WTC11 (cell line): ENCODE measurements at regions not wholly inside any gene's neighbourhood (a gene's known extent, or its start where the extent isn't known, plus 50 kb on each side); places are given as distances from the start of the nearest gene placed in this dataset.

Experiments
- CTCF ChIP-seq: fragments of 200-600 bp; IDR thresholded peaks from 2 replicates; pipeline ENCODE4 v1.8.0; 2022; ENCODE audit warnings: antibody characterized with exemption
- IRF1 ChIP-seq: sonication (generic); formaldehyde crosslinking; IDR thresholded peaks from 2 replicates; pipeline ENCODE4 v1.8.0; 2023; ENCODE audit warnings: missing genetic modification reagents
- MAX ChIP-seq: sonication (generic); formaldehyde crosslinking; IDR thresholded peaks from 2 replicates; pipeline ENCODE4 v1.8.0; 2022; ENCODE audit warnings: mild to moderate bottlenecking, missing genetic modification reagents
- NFE2L1 ChIP-seq: sonication (generic); formaldehyde crosslinking; IDR thresholded peaks from 2 replicates; pipeline ENCODE4 v1.8.1; 2023; ENCODE audit warnings: missing genetic modification reagents
- NR2C2 ChIP-seq: sonication (generic); formaldehyde crosslinking; IDR thresholded peaks from 2 replicates; pipeline ENCODE4 v1.8.0; 2022; ENCODE audit warnings: mild to moderate bottlenecking, missing genetic modification reagents
- PREB ChIP-seq: sonication (generic); formaldehyde crosslinking; IDR thresholded peaks from 2 replicates; pipeline ENCODE4 v1.8.1; 2022; ENCODE audit warnings: mild to moderate bottlenecking, missing genetic modification reagents, moderate library complexity, borderline replicate concordance
- RELA ChIP-seq: sonication (generic); formaldehyde crosslinking; IDR thresholded peaks from 2 replicates; pipeline ENCODE4 v1.8.1; 2022; ENCODE audit warnings: missing genetic modification reagents, mild to moderate bottlenecking, borderline replicate concordance
- SMAD3 ChIP-seq: sonication (generic); formaldehyde crosslinking; IDR thresholded peaks from 2 replicates; pipeline ENCODE4 v1.8.0; 2022; ENCODE audit warnings: missing genetic modification reagents, mild to moderate bottlenecking, borderline replicate concordance
- TEAD4 ChIP-seq: sonication (generic); formaldehyde crosslinking; IDR thresholded peaks from 2 replicates; pipeline ENCODE4 v1.8.0; 2022; ENCODE audit warnings: mild to moderate bottlenecking, missing genetic modification reagents
- USF1 ChIP-seq: sonication (generic); formaldehyde crosslinking; IDR thresholded peaks from 2 replicates; pipeline ENCODE4 v1.8.0; 2022; ENCODE audit warnings: mild to moderate bottlenecking, missing genetic modification reagents
- ZNF512 ChIP-seq: sonication (generic); formaldehyde crosslinking; IDR thresholded peaks from 2 replicates; pipeline ENCODE4 v1.8.1; 2022; ENCODE audit warnings: missing genetic modification reagents, borderline replicate concordance
- ZSCAN18 ChIP-seq: fragments of 250-450 bp; sonication (Bioruptor Pico); IDR thresholded peaks from 2 replicates; pipeline ENCODE4 v2.1.2; 2022; ENCODE audit warnings: mild to moderate bottlenecking, moderate library complexity

GRCh38 chr11:92410526-92410925 lies 185.9 kb downstream of the FAT3 start:
- TF ChIP-seq CTCF (no peak), PREB (CRISPR knock-in tag) (no peak), MAX (CRISPR knock-in tag) (no peak), NR2C2 (CRISPR knock-in tag) (no peak), IRF1 (CRISPR knock-in tag) (no peak), ZNF512 (CRISPR knock-in tag) (no peak), NFE2L1 (CRISPR knock-in tag) (no peak), USF1 (no peak), SMAD3 (CRISPR knock-in tag) (no peak), ZSCAN18 (no peak), TEAD4 (CRISPR knock-in tag) (no peak), RELA (no peak)
